ENCODE measurements at regions not wholly inside any gene's neighbourhood (a gene's known extent, or its start where the extent isn't known, plus 50 kb on each side); places are given as distances from the start of the nearest gene placed in this dataset.

- no peak for DNase-seq (ENCODE audit: low read depth)
These were observed 446.1 kb upstream of the SULF2 start for GRCh38 chr20:48231253-48231930.

GRCh38 chr20:48230216-48230615 lies 444.9 kb upstream of the SULF2 start:
- DNase-seq (ENCODE audit: low read depth), result no peak

GRCh38 chr20:48227381-48227780 lies 442.1 kb upstream of the SULF2 start:
- DNase-seq (ENCODE audit: low read depth), result no peak

GRCh38 chr20:48226642-48227041 lies 441.4 kb upstream of the SULF2 start:
- DNase-seq (ENCODE audit: low read depth), result no peak

GRCh38 chr20:48224533-48225050 lies 439.3 kb upstream of the SULF2 start:
- no peak for DNase-seq (ENCODE audit: low read depth)

GRCh38 chr20:48223715-48224114 lies 438.4 kb upstream of the SULF2 start:
- DNase-seq (ENCODE audit: low read depth), result no peak

GRCh38 chr20:48222595-48223180 lies 437.4 kb upstream of the SULF2 start:
- DNase-seq (ENCODE audit: low read depth), result no peak

- no peak for DNase-seq (ENCODE audit: low read depth)
These were observed 434.9 kb upstream of the SULF2 start for GRCh38 chr20:48220033-48220633.

- DNase-seq (ENCODE audit: low read depth), result no peak
These were observed 434.0 kb upstream of the SULF2 start for GRCh38 chr20:48219306-48219705.

GRCh38 chr20:48217190-48217589 lies 431.9 kb upstream of the SULF2 start:
- DNase-seq (ENCODE audit: low read depth), result peak; percentile 57

GRCh38 chr20:48215536-48215935 lies 430.3 kb upstream of the SULF2 start:
- DNase-seq (ENCODE audit: low read depth), result peak; percentile 28

GRCh38 chr20:48214601-48215000 lies 429.3 kb upstream of the SULF2 start:
- no peak for DNase-seq (ENCODE audit: low read depth)

GRCh38 chr20:48213635-48214034 lies 428.4 kb upstream of the SULF2 start:
- peak; percentile 48 for DNase-seq (ENCODE audit: low read depth)

- no peak for DNase-seq (ENCODE audit: low read depth)
These were observed 427.7 kb upstream of the SULF2 start for GRCh38 chr20:48212806-48213509.

GRCh38 chr20:48211847-48212246 lies 426.6 kb upstream of the SULF2 start:
- no peak for DNase-seq (ENCODE audit: low read depth)

- no peak for DNase-seq (ENCODE audit: low read depth)
These were observed 426.0 kb upstream of the SULF2 start for GRCh38 chr20:48211238-48211637.

- no peak for DNase-seq (ENCODE audit: low read depth)
These were observed 425.1 kb upstream of the SULF2 start for GRCh38 chr20:48210111-48211027.

- no peak for DNase-seq (ENCODE audit: low read depth)
These were observed 423.8 kb upstream of the SULF2 start for GRCh38 chr20:48209102-48209501.

GRCh38 chr20:48208176-48208575 lies 422.9 kb upstream of the SULF2 start:
- DNase-seq (ENCODE audit: low read depth), result no peak

GRCh38 chr20:48207505-48207904 lies 422.2 kb upstream of the SULF2 start:
- DNase-seq (ENCODE audit: low read depth), result no peak

- DNase-seq (ENCODE audit: low read depth), result no peak
These were observed 420.5 kb upstream of the SULF2 start for GRCh38 chr20:48205786-48206185.
